AG04450 (cell line): ENCODE measurements at regions not wholly inside any gene's neighbourhood (a gene's known extent, or its start where the extent isn't known, plus 50 kb on each side); places are given as distances from the start of the nearest gene placed in this dataset.

Experiments used
- CTCF ChIA-PET: fragments of 300-600, 350-600 bp; formaldehyde crosslinking; extraction: SDS; loops from one replicate; lab custom pipeline; 2022; ENCODE audit warnings: antibody characterized with exemption, inconsistent platforms; lab: Charles Lee
- POLR2A ChIA-PET: fragments of 350-600 bp; formaldehyde crosslinking; extraction: SDS; loops from one replicate; lab custom pipeline; 2021; ENCODE audit warnings: antibody characterized with exemption, inconsistent platforms; lab: Yijun Ruan, JAX
- DNase-seq: peaks from one replicate; pipeline ENCODE4 v3.0.0-alpha.2; 2011; ENCODE audit warnings: low read depth, low spot score
- H3K27ac ChIP-seq: one replicate; pipeline ENCODE4 v1.5.1; 2012; ENCODE audit warnings: low read depth, low read length, control low read depth
- H3K27me3 ChIP-seq: one replicate; pipeline ENCODE4 v1.6.0; 2012; ENCODE audit warnings: low read length; ENCODE audit not compliant: control insufficient read depth, insufficient read depth
- H3K4me3 ChIP-seq: 2 replicates; pipeline ENCODE4 v1.5.1; 2011; ENCODE audit warnings: mild to moderate bottlenecking, low read depth, low read length, control low read depth
- H3K9me3 ChIP-seq: 2 replicates; pipeline ENCODE4 v1.5.1; 2012; ENCODE audit warnings: low read length; ENCODE audit not compliant: control insufficient read depth, insufficient read depth
- TF ChIP-seq, protein P1 (sequence below): IDR thresholded peaks from 2 replicates; pipeline ENCODE4 v1.5.1; 2011; ENCODE audit warnings: low read depth, low read length, control low read depth, inconsistent platforms

DNA sequence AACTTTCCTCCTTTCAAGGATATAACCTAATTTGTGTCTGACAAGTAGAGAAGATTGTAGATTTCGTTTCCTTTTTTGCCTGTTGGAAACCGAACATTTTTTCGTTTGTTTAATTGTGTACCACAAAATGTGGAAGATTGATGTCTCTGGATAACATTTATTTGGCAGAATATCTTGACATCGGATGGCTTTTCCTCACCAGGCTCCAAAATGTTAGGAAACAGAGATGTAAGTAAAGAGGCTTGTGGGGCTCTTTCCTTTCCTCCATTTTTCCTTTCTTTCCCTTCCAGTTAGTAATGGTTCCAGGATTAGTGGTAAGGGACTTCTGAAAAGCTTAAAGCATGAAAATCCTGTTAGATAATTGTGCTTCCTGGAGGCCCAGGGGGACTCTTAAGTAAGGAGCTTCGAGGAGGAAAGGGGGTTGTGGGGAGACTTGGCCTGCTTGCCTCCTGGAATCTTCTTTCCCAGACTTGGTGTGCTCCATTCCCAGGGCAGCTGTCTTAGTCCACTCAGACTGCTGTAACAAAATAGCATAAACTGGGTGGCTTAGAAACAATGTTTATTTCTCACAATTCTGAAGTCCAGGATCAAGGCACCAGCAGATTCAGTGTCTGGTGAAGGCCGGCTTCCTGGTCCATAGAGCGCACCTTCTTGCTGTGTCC lies 243.1 kb upstream of the PWP1 start:
- no peak for DNase-seq
- no peaks in the 10 kb centered on the region for H3K27me3 ChIP-seq
- peak overlapping the region; percentile 42 for H3K4me3 ChIP-seq
- POLR2A ChIA-PET, result no interaction called here
- CTCF ChIA-PET, result interaction anchor here (3.7 kb wide), 1 partner anchor 311 kb away, joined by 16 read pairs; no protein-coding TSS in a partner anchor
- TF ChIP-seq, protein P1, sequence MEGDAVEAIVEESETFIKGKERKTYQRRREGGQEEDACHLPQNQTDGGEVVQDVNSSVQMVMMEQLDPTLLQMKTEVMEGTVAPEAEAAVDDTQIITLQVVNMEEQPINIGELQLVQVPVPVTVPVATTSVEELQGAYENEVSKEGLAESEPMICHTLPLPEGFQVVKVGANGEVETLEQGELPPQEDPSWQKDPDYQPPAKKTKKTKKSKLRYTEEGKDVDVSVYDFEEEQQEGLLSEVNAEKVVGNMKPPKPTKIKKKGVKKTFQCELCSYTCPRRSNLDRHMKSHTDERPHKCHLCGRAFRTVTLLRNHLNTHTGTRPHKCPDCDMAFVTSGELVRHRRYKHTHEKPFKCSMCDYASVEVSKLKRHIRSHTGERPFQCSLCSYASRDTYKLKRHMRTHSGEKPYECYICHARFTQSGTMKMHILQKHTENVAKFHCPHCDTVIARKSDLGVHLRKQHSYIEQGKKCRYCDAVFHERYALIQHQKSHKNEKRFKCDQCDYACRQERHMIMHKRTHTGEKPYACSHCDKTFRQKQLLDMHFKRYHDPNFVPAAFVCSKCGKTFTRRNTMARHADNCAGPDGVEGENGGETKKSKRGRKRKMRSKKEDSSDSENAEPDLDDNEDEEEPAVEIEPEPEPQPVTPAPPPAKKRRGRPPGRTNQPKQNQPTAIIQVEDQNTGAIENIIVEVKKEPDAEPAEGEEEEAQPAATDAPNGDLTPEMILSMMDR, result no peak
- H3K9me3 ChIP-seq, result no peaks in the 10 kb centered on the region; the same call in 1 of the 2 replicates
- H3K27ac ChIP-seq, result no peak overlapping the region

DNA sequence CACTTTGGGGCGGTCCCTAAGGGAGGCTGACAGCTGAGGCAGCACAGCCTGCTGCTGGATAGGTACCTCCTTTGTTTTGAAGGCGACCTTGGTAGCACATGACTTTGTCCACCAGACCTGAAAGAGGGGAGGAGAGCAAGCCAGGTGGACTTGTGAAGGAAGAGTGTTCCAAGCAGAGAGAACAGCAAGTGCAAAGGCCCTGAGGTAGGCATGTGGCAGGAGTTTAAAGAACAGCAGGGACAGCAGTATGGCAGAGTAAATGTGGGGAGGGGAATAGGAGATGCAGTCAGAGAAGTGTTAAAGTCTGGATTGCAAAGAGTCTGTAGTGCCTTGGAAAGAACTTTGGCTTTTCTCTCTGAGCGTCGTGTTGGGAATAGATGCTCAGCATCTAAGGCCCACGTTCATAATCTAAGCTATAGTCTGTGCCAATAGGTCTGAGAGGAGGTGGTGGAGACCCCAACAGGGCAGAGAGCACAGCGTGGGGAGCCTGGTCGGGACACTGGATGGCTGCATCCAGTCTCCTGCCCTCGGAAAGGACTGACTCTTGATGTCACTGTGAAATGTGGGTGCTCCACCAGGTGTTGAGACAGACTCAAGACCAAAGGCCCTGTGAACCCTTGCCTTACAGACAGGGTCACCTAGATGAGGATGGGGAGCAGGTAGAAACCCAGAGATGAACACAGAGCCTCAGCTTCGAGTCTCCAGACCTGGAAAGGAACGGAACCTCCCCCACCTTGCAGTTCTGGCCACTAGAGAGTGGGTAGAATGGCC lies 242.1 kb upstream of the PWP1 start:
- no peaks in the 10 kb centered on the region for H3K27me3 ChIP-seq
- no peaks in the 10 kb centered on the region; the same call in 1 of the 2 replicates for H3K9me3 ChIP-seq
- H3K4me3 ChIP-seq, result no peak overlapping the region
- CTCF ChIA-PET, result interaction anchor here (3.7 kb wide), 1 partner anchor 312 kb away, joined by 16 read pairs; no protein-coding TSS in a partner anchor
- POLR2A ChIA-PET, result no interaction called here
- DNase-seq, result no peak
- no peak overlapping the region for H3K27ac ChIP-seq
- TF ChIP-seq, protein P1, result no peak

DNA sequence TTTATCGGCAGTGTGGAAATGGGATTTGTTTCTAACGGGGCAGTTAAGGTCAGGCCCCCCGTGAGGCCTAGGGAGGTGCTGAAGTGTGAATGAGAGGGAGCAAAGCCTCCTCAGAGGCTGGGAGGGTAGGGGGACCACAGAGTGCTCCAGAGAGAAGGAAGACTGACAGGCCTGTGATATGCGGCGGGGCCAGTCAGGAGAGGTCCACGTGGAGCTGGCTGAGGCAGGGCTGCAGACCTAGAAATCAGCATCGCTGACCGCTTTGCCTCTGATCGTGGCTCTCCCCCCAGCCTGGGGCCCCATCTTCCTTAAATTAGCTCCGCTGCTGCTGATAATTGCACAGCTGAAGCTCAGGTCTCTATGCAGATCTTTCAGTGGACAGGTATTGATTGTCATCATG lies 240.8 kb upstream of the PWP1 start:
- CTCF ChIA-PET, result no interaction called here
- no peaks in the 10 kb centered on the region; the same call in 1 of the 2 replicates for H3K9me3 ChIP-seq
- POLR2A ChIA-PET, result no interaction called here
- TF ChIP-seq, protein P1, result no peak
- no peak overlapping the region for H3K27ac ChIP-seq
- H3K4me3 ChIP-seq, result no peak overlapping the region
- no peaks in the 10 kb centered on the region for H3K27me3 ChIP-seq
- DNase-seq, result no peak

DNA sequence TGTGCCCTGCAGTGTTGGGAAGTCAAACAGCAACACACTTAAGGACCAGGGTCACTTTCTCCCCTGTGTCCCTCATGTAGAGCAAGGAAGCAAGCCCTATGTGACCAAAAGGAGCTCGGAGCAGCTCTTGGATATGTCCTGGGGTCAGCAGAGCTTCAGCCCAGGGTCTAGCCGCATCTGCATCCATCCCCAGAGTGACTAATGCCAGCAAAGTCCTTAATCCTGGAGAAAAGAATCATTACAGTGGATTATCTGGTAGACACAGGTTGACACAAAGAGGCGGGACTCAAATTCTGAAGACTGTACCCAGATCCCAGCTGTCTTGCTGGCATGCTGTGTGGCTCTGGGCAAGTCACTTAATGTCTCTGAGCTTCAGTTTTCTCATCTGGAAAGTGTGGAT lies 239.1 kb upstream of the PWP1 start:
- no peaks in the 10 kb centered on the region; the same call in 1 of the 2 replicates for H3K9me3 ChIP-seq
- TF ChIP-seq, protein P1, result no peak
- CTCF ChIA-PET, result interaction anchor here (1.3 kb wide), 1 partner anchor 315 kb away, joined by 3 read pairs; no protein-coding TSS in a partner anchor

DNA sequence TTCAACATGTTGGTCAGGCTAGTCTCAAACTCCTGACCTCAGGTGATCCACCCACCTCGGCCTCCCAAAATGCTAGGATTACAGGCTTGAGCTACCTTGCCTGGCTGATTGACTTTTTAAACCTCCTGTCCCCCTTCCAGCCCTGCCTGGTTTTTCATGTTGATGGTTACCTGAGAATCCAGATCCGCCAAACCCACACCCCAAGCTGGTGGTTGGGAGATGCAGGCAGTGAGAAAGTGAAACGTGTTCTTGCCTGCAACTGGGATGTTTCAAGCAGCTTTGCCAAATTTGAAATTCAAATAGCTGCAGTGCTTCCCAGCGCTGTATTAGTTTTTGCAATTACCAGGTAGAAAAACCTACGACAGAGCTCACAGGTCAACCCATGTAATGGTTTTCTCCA lies 238.3 kb upstream of the PWP1 start:
- TF ChIP-seq, protein P1, result no peak
- H3K9me3 ChIP-seq, result no peaks in the 10 kb centered on the region; the same call in 1 of the 2 replicates
- DNase-seq, result no peak
- H3K4me3 ChIP-seq, result no peak overlapping the region
- H3K27me3 ChIP-seq, result no peaks in the 10 kb centered on the region
- CTCF ChIA-PET, result interaction anchor here (0.7 to 2.1 kb wide), 5 partner anchors 9 to 160 kb away, joined by 3 to 10 read pairs (median 3); no protein-coding TSS in a partner anchor
- no peak overlapping the region for H3K27ac ChIP-seq
- POLR2A ChIA-PET, result no interaction called here

More for the DNA sequence above, 239.1 kb upstream of the PWP1 start:
- H3K27ac ChIP-seq, result no peak overlapping the region
- H3K4me3 ChIP-seq, result no peak overlapping the region
- no peaks in the 10 kb centered on the region for H3K27me3 ChIP-seq
- no peak for DNase-seq
- POLR2A ChIA-PET, result no interaction called here
